Fibroblast of skin of right quadriceps (primary cell): ENCODE measurements at regions not wholly inside any gene's neighbourhood (a gene's known extent, or its start where the extent isn't known, plus 50 kb on each side); places are given as distances from the start of the nearest gene placed in this dataset.

Experiments
- DNase-seq: peaks from one replicate; pipeline ENCODE4 v3.0.0-alpha.2; 2013

DNA sequence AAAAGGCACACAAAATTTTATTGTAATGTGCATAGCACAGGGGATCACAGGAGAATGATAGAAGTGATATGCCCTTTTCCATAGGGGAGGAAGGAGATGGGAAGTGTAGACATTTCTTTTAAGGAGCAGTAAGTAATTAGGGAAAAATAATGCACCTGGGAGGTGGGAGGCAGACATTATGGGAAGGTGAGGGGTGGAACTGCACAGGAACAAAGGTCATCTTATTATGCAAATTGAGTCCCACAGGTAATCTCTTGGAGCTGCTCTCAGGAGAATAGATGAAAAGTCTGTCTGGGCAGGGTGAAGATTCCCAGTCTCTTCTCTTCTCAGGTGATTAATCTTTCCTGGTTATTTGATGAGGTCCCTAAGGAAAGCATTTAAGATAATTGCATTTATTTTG lies 331.5 kb downstream of the ENC1 start:
- no peak for DNase-seq

DNA sequence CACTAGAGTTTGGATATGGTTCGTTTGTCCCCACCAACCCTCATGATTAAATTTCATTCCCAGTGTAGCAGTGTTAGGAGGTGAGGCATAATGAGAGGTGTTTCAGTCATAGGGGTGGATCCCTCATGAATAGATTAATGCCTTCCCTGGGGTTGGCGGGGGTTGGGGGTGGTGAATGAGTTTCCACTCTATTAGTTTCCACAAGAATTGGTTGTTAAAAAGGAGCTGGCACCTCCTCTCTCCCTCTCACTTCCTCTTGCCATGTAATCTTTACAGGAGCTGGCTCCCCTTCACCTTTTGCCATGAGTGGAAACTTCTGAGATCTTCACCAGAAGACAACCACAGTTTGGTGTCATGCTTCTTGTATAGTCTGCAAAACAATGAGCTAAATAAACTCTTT lies 333.7 kb downstream of the ENC1 start:
- DNase-seq, result no peak

DNA sequence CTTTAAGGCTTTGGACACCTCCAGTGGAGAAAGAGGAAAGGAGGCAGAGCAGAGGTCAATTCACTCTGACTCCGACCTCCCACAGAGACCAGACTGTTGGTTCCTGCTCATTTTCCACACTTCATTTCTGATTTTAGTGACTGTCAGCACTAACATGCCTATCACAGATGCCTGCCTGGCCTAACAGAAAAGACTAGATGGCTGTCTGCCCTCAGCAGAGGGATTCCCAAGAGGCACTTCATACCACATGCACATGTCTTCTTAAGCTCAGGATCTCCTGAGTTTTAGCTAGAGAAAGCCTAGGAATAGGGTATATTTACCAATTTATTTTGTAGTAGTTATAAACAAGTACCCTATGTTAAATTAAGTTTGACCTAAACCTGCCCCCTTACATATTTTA lies 336.0 kb downstream of the ENC1 start:
- DNase-seq, result no peak

DNA sequence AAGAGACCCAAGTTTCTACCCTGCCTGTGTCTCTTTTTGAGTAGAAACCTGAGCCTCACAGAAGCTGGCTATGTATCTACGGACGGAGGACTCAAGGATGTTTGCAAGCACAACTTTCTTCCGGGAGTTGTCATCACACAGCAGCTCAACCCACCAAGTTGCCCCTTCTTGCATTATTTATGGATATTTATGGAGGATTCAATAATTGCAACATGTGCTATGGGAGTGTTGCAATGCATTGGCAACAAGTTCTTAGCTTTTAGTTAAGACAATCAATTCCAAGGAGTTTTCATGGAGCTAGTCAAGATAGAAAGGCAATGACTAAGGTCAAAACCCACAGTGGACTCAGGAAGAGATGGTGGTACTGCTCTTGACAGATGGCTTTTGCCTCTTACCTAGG lies 336.9 kb downstream of the ENC1 start:
- DNase-seq, result peak; percentile 29

DNA sequence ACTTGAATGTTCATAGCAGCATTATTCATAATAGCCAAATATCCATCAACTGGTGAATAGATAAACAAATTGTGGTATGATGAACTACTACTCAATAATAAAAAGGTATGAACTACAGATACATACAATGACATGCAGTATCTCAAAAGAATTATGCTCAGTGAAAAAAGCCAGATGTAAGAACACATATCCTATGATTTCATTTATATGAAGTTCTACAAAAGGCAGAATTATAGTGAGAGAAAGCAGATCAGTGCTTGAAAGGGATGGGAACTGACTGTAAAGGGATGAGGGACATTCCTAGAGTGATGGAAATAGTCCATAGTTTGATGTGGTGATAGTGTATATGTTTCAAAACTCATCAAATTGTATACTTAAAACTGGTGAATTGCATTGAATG lies 339.0 kb downstream of the ENC1 start:
- DNase-seq, result no peak

DNA sequence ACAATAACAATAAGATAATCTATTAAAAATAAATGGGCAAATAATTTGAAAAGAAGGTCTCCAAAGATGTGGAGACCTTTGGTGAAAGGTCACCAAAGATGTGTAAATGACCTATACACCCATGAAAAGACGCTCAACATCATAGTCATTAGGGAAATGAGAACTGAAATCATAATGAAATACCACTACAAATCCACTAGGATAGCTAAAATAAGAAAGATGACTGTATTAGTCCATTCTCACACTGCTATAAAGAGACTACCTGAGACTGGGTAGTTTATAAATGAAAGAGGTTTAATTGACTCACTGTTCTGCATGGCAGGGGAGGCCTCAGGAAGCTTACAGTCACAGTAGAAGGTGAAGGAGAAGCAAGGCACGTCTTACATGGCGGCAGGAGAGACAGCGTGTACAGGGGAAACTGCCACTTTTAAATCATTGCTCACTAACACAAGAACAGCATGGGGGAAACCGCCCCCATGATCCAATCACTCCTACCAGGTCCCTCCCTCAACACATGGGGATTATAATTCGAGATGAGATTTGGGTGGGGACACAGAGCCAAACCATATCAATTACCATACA lies 339.6 kb downstream of the ENC1 start:
- no peak for DNase-seq

DNA sequence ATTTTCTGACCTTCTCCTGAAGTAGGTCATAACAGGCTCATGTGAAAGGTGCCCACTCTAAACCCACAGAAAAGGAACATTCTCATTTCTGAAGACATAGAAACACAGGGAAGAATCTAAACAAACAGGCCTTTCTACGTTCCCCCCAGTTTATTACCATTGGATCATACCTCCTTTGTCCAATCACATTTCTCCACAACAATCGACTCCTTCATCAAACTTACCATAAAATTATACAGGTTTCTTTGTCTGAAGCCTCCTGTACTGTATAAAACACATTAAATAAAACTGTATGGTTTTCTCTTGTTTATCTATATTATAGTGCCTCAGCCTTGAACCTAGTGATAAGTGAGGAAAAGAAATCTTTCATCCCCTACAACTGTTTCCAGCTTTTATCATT lies 340.7 kb downstream of the ENC1 start:
- no peak for DNase-seq

DNA sequence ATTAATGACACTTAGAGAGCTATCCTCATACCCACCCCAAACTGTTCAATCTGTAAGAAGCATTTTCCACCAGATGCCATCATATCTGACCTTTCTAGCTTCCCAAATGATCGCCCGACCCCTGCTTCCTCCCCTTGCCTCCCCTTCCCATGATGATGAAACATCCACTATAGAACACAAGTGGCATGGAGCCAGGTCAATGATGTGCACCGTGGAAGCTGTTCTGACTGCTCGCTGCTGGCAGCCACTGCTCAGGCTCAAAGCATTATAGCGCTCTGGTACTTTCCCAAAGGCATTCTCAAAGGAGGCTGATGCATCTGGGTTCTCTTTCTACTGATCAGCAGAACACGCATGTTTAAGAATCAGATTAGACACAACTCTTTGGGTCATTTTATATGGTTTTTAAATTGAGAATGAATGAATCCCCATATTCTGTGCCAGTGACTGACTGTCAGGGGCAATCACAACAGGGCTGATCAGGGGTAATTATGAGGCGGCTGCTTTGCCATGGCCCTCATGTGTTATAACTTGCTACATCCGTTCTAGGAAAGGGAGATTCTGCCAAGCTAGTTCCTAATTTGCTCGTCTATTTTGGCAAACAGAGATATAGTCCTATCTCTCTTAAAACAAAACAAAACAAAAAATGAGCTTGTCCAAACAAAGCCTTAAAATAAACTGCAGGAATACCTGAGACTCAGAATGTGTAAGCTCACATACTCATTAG lies 343.7 kb downstream of the ENC1 start:
- peak; percentile 31 for DNase-seq

DNA sequence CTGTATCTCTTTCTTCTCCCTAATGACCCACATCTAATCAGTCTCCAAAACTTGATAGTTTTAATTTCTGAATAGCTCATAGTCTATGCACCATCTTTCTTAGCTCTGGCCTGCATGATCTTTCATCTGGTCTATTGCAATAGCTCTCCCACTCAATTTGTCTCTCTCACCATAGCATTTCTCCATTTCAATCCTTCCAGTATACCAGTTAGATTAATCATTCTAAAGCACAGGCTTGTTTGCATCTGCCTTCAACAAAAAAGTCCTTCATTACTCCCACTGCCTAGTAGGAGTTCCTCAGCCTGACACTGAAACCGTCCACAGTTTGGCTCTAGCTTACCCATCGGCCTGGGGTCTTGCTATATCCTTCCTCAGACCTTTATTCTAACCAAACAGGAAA lies 344.9 kb downstream of the ENC1 start:
- no peak for DNase-seq

DNA sequence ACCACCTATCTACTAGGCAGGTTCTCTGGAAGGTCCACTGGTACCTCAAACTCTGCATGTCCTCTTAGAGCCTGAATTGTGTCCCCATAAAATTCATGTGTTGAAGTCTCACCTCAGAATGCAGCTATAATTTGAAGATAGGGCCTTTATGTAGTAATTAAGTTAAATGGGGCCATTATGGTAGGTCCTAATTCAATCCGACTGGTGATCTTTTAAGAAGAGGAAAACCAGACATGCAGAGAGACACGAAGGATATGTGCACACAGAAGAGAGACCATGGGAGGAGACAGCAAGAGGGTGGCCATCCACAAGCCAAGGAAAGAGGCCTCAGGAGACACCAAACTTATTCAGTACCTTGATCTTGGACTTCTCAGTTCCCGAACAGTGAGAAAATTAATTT lies 345.4 kb downstream of the ENC1 start:
- no peak for DNase-seq

DNA sequence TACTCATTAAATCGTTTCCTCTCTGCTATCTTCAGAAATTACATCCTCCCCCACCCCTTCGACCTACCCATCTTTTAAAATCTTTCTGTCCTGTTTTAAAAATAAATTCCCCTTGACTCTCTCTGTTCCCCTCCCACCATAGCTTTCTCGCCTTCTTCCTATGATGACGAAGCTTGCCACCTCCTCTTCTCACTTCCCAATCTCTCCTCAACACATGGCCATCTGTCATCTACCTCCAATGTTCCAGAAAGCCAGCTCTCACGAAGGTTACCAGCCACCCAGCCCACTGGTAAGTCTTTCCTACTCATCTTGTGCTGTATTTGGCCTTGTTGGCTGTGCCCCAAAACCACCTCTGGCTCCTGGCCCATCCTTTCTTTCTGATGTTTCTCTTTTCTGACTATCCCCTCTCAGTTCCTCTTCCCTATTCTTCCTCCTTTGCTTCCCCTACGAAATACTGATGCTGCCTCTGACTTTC lies 346.3 kb downstream of the ENC1 start:
- DNase-seq, result peak; percentile 16

DNA sequence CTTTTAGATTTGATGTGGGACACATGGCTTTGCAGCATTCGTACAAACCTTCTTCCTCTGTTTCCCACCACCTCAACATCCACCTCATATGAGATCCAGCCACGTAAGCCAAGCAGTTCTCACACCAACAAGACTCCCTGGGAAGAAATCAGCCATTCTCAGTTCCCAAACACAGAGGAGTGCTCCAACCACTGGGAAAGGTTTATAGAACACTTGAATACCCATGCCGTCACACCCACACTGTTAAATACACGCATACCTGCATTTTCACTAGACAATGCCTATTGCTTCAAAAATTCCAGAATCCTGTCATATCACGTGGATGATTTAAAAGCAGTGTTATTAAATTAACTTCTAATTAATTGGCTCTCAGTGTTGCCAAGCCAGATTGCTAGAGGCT lies 347.3 kb downstream of the ENC1 start:
- DNase-seq, result no peak

DNA sequence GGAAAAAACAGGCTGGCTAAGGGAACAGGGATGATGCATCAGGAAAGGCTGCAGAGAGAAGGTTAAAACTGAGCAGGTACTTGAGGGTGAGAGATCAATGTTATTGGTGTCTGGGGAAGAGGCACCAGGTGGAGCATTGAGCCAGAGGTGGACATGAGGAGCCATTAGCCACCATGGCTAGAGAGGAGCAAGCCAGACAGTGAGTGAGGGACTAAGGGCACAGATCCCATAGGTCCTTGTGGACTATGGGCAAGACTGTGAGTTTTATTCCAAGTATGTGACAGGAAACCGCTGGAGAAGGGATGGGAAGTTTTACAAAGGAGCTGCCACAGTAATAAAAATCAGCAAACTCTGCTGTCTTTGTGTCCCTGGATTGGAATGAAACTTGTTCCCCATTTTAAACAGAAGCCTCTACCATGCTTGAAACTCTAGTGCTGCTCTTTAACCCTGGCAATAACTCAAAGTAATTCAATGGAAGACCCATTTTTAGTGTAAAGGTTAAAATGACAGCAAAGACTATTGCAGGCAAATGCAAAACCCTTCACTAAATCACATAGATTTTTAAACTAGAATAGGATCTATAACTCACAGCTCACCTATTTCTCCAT lies 349.8 kb downstream of the ENC1 start:
- peak; percentile 23 for DNase-seq

DNA sequence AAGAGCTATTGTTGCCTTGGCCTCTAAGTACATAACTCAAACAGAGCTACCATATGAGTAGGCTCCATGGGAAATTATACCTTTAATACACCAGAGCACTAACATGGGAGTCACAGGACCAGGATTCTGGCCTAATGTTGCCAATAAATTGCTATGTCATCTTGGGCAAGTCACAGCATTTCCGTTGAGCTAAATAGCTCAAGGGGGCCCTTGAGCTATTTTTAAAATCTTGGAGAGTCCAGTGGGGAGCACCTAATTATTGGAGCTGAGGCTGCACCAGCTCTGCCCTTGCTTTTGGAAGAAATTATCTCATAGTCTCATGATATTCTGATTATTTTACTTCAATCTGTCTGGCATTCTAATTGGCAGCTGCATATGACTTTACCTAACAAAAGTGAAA lies 350.8 kb downstream of the ENC1 start:
- DNase-seq, result no peak

DNA sequence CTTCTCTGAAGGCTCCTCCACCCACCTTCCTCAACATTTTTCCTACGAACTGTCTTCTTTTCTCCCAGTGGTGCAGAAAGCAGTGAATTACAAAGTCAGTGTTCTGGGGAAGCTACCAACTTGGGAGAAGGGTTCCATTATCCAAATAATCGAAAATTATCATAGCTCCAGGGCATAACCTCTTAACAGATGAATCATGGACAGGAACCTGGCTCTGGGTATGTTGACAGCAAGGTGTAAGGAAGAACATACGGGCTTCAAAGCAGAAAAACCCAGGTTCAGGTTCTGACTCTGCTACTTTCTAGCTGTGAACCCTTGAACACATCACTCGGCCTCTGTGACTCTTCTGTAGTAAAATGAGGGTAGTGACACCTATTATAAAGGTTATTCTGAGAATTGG lies 351.3 kb downstream of the ENC1 start:
- no peak for DNase-seq

DNA sequence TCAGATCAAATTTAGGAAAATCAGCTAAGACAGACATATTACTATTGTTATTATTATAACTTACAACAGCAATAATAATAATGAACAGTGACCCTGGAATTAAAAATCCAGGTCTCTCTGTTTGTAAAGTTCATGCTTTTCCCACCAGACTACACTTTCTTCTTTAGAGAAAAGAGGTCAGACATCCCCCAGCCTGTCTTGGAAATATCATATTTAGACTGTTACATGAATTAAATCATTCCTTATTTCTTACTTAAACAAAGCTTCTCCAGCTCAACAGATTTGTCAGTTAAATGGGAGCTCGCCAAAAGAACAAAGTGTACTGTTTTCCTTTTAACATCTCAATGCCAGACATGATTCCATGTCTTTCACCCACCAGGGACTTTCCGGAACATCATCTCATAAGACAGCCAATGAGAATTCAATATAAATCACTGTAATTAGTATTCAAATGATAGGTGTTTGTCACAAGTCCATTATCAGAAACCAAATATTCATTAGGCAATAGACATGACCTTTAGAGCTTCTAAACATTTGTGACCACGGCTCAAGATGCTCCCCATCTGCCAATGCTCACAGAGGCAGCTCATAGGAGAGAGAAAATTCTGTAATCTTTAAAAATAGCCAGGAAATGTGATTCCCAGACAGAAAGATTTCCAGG lies 351.9 kb downstream of the ENC1 start:
- no peak for DNase-seq

DNA sequence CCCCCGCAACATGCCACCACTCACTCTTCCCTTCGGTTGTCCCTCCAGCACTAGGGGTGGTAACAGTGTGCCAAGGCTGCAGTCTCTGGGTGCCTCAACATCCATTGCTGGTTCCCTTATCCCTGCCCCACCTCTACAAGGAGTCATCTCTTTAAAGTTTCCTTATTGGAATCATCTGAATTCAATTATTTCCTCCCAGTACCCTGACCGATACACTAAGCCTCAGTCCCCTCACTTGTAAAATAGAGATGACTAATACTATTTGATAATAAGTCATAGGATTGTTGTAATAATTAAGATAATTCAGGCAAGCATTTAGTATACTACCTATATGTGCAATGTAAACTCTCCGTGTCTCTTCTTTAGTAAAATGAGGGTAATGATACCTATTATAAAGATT lies 352.5 kb downstream of the ENC1 start:
- no peak for DNase-seq

DNA sequence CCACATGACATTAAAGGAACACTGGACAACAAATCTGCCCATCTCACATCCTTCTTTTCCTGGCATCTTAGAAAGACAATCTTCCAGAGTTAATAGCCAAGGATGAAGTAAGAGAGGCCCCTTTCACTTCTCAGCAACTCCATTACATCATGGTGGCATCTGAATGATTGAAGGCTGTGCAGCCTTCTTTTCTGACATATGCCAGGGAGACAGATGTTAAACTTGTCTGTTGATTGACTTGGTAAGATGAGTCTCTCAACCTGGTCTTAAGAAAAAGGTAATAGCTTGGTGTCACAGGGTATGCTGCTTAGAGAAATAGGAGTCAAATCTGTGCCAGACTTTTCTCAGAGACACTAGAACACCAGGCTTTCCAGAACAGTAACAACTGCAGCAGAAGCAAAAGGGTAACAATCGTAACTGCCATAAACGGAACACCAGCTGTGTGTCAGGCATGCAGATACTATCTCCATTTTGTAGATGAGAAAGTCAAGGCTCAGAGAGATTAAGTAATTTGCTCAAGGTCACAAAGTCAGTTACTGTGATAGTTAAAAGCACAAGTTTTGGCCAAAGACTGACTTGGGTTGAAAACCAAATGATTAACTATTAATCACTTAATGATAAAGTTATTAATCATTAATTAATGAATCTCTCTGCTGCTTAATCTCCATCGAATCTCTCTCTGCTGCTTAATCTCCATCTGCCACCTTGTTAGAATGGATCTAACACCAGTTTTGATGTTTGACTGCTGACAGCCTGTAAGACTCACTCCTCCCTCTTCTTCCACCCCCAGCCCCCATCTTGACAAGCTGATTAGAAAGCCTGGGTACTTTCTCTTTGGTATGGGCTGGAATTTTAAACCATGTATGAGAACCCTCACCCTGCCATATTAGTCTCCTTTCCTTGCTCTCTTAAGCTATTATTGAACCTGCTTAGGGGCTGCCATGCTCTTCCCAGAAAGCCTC lies 353.5 kb downstream of the ENC1 start:
- no peak for DNase-seq

DNA sequence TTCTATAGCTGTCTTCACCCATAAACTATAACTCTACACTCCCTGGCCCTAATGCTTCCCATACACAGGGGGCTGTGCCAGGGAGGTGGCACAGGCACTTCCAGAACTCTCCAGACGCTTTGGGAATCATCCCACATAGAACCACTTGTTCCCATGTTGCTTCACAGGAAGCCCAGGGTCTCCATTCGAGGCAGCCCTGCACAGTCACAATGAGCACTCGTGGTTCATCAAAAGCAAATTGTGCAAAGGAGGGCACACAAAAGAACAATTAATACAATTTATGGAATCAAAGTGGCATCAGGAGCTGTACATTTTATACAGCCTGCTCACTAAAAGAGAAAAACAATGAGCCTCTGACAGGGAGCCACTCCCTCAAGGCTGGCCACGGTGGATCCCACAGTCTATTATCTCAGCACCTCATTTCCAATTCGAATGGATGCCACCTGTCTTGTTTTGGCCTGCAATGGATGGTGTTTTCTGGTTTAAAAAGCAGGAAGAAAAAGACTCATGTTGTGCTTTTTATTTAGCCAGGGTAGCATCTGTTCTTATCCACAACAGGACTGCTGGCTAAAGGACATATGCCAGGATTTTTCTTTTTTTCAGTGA lies 354.8 kb downstream of the ENC1 start:
- DNase-seq, result no peak

DNA sequence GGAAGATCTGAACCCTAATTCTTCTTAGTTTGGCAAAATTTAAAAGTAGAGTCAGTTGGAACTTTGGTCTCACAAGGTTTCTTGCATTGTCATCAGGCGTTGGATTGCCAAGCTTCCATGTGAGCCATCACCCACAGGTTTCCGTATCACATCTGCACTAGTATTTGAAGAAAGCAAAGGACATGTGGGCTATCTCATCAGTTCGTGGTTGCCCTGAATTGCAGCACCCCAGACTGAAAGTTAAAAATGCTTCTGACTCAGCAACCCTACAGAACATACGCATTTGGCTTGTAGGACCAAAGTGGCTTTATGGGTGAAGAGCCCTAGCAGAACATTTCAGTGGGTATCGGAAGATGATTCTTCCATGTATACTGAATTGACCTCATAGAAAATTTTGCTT lies 358.0 kb downstream of the ENC1 start:
- no peak for DNase-seq

DNA sequence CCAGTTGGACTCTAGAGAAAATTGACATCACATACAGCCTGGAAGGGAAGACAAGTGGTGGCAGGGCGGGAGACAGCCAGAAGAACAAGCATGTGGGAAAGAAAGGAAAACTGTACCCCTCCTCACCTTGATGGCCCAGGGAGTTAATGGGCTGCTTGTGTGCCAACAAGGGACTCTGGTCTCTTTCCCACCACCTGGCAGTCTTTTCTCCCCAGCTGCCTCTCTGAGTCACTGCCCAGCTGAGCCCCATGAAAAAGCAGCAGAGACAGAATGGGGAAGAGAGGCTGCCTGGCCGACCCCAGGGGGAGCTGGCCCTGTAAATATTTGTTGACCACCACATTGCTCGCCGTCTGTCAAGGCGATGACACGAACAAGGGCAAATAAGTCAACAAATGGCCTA lies 359.4 kb downstream of the ENC1 start:
- no peak for DNase-seq

DNA sequence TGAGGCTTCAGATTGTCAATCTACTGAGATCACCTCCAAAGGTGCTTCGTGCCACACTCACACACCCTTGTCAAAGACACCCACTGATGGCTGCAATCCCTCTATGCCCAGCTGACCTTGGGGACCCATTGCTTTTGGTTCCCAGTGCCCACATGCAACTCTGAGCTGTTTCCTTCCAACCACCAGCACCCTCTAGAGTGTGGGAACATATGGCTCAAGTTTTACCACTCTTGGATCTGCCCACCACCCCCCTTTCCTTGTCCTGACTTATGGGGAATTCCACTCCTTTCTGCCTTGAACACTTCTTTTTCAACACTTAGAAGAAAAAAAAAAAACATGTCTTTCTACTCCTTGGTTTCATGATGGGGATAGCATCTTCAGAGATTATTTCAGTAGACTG lies 360.2 kb downstream of the ENC1 start:
- no peak for DNase-seq
